Ovary (tissue), 7 donors: ENCODE measurements at regions not wholly inside any gene's neighbourhood (a gene's known extent, or its start where the extent isn't known, plus 50 kb on each side); places are given as distances from the start of the nearest gene placed in this dataset.

Experiments
- DNase-seq, 5 donors: peaks; one replicate each; pipeline ENCODE4 v3.0.0-alpha.2; 2019 to 2020
- H3K27ac ChIP-seq, 2 donors: fragments of 200-600 bp; one replicate each; pipeline versions ENCODE4 v1.5.1 to v1.8.0; 2019 to 2022
- H3K27me3 ChIP-seq: fragments of 200-600 bp; one replicate; pipeline ENCODE4 v1.8.0; 2022
- H3K36me3 ChIP-seq: fragments of 200-600 bp; sonication (generic); one replicate; pipeline ENCODE4 v1.5.1; 2019
- H3K4me1 ChIP-seq: one replicate; pipeline ENCODE4 v1.8.1; 2013; ENCODE audit warnings: mild to moderate bottlenecking, moderate library complexity; ENCODE audit not compliant: insufficient read depth
- H3K4me3 ChIP-seq: fragments of 200-600 bp; sonication (generic); one replicate; pipeline ENCODE4 v1.5.1; 2017
- H3K9me3 ChIP-seq, 2 donors: fragments of 200-600 bp in 1 of 2; sonication (generic) in 1 of 2; one replicate each; pipeline versions ENCODE4 v1.5.1 to v1.8.1; 2013 to 2019; ENCODE audit warnings: mild to moderate bottlenecking in 1 of 2, moderate library complexity in 1 of 2
- CTCF ChIP-seq, 3 donors: fragments of 450-650 bp in 2 of 3; fragments of 200-600 bp in 1 of 3; IDR thresholded peaks; one replicate each; pipeline versions ENCODE4 v1.5.1 to v1.8.0; 2016 to 2022; ENCODE audit warnings: antibody characterized with exemption in 3 of 3, mild to moderate bottlenecking in 1 of 3
- EP300 ChIP-seq: sonication (generic); formaldehyde crosslinking; IDR thresholded peaks from one replicate; pipeline ENCODE4 v1.6.1; 2017; ENCODE audit warnings: antibody characterized with exemption
- POLR2A ChIP-seq: fragments of 450-650 bp; IDR thresholded peaks from one replicate; pipeline ENCODE4 v1.6.1; 2017; ENCODE audit warnings: antibody characterized with exemption, mild to moderate bottlenecking, moderate library complexity
- WGBS, 3 donors: extraction: QIAGEN DNeasy Blood & Tissue Kit in 1 of 3; methylation state at CpG; one replicate each; pipeline versions ENCODE4 v1.1.5 to v1.1.7; 2013 to 2017; 5-methylcytosine and 5-hydroxymethylcytosine counted together
- intact Hi-C, 4 donors: fragments of 100-400 bp; cut with DNase I; formaldehyde crosslinking; loops; one replicate each; pipeline versions ENCODE4 v1.11.0 to v1.15.1; 2022 to 2023
- donor health status: DM: no; HTN: no; CAD: no; lungs with moderate emphysema.
- donor health status: DM: no; HTN: no; CAD: no.
- donor health status: Bipolar disorder and iron deficiency.
- donor health status: DM: no; HTN: no; CAD: no.
- donor health status: DM: yes; HTN: yes; CAD: no.

GRCh38 chr12:75822416-75822815, 209.2 kb downstream of the PHLDA1 start:
- H3K27ac ChIP-seq: no peak overlapping the region
- TF ChIP-seq CTCF (IDR thresholded peaks at IDR 0.05) (no peak), EP300 (no peak), POLR2A (no peak)
- intact Hi-C loops: no loop called here
- no peak for DNase-seq
- H3K4me3 ChIP-seq: no peak overlapping the region
- no peaks in the 10 kb centered on the region for H3K27me3 ChIP-seq
- H3K4me1 ChIP-seq: no peaks in the 10 kb centered on the region
- no peaks in the 10 kb centered on the region for H3K9me3 ChIP-seq
- WGBS, 3 donors: 86 to 94% (median 86%) methylated on average over 3 of the region's 3 CpGs
- H3K36me3 ChIP-seq: no peaks in the 10 kb centered on the region

GRCh38 chr12:75820848-75821578, 210.6 kb downstream of the PHLDA1 start:
- intact Hi-C loops: no loop called here
- Histone ChIP-seq H3K36me3 (no peaks in the 10 kb centered on the region), H3K9me3 (no peaks in the 10 kb centered on the region), H3K27me3 (no peaks in the 10 kb centered on the region), H3K4me3 (no peak overlapping the region), H3K27ac (peak overlapping the region in 1 of 2 donors; percentile 16), H3K4me1 (no peaks in the 10 kb centered on the region)
- TF ChIP-seq POLR2A (no peak), EP300 (no peak), CTCF (IDR thresholded peaks at IDR 0.05) (no peak)
- WGBS, 3 donors: 32 to 54% (median 32%) methylated on average over 10 of the region's 10 CpGs
- peak; percentile 29 to 71 (median 44) for DNase-seq

- Histone ChIP-seq H3K9me3 (no peaks in the 10 kb centered on the region), H3K4me1 (no peaks in the 10 kb centered on the region), H3K27ac (peak overlapping the region in 1 of 2 donors; percentile 16), H3K36me3 (no peaks in the 10 kb centered on the region), H3K27me3 (no peaks in the 10 kb centered on the region), H3K4me3 (no peak overlapping the region)
- TF ChIP-seq EP300 (no peak), POLR2A (no peak), CTCF (IDR thresholded peaks at IDR 0.05) (no peak)
- intact Hi-C loops: no loop called here
- no peak for DNase-seq
Observed at GRCh38 chr12:75820071-75820470, 211.5 kb downstream of the PHLDA1 start.

GRCh38 chr12:75819512-75819911, 212.1 kb downstream of the PHLDA1 start:
- intact Hi-C loops: loop anchor here in 1 of 4 donors (10.0 kb wide), 1 partner anchor 215 kb away; the partner anchor contains the start of gene PHLDA1

More at GRCh38 chr12:75819512-75819911, 212.1 kb downstream of the PHLDA1 start:
- TF ChIP-seq POLR2A (no peak), CTCF (IDR thresholded peaks at IDR 0.05) (no peak), EP300 (no peak)
- Histone ChIP-seq H3K9me3 (no peaks in the 10 kb centered on the region), H3K36me3 (no peaks in the 10 kb centered on the region), H3K27ac (no peak overlapping the region), H3K4me1 (peaks cover 2% of the 10 kb centered on the region), H3K27me3 (no peaks in the 10 kb centered on the region), H3K4me3 (no peak overlapping the region)
- 79 to 87% (median 80%) methylated on average over 5 of the region's 5 CpGs for WGBS, 3 donors
- no peak for DNase-seq
